Astrocyte of the cerebellum (primary cell): ENCODE measurements at regions not wholly inside any gene's neighbourhood (a gene's known extent, or its start where the extent isn't known, plus 50 kb on each side); places are given as distances from the start of the nearest gene placed in this dataset.
"Not testable (repeated sequence)": the region's sequence is repeated elsewhere in the genome, so short reads cannot be mapped to it uniquely, and the experiment has no call there.

Source experiments
- DNase-seq: peaks from one replicate; pipeline ENCODE4 v3.0.0-alpha.2; 2011; ENCODE audit warnings: low read depth
- H3K4me3 ChIP-seq: 2 replicates; pipeline ENCODE4 v1.5.1; 2011; ENCODE audit warnings: mild to moderate bottlenecking, low read depth, low read length, moderate library complexity
- CTCF ChIP-seq: IDR thresholded peaks from 2 replicates; pipeline ENCODE4 v1.5.1; 2012; ENCODE audit warnings: low read length, low read depth, moderate library complexity, mild to moderate bottlenecking; ENCODE audit errors: missing control alignments
- in situ Hi-C: cut with HindIII; loops from 2 replicates; pipeline ENCODE4 v1.10.0; 2017; ENCODE audit warnings: low sequenced_read_pairs

DNA sequence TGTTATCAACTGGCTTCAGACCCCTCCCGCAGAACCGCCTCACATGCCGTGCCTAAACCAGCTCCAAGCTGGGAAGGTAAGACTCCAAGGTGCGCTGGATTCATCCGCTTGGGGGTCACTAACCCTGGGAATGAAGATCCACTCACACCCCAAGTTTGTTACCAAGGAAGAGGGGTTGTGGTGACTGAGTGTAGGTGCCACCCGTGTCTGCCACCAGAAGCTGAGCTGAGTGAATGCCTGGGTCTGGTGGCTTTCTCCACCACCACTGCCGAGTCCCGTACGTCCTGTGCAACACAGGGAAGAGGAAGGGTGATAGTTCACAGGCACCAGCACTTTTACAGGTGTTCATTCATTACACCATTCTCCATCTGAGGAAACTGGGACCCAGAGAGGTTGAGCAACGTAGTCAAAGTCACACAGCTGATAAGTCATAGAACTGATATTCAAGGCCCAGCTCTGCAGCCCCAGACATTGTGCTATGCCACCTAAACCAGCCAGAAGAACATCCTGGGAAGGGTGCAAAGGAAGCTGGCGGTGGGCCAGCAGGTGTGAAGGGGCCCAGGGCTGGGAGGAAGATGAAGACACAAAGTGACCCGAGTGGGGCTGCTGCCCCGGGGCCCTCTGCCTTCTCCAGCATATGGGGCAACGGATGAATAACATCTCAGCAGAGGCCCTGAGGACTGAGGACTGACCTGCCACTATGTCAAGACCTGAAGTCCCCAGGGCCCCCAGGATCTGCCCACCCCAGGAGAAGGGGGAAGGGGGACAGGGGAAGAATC, 70.9 kb upstream of the PPP1R26 start:
- no peak for TF ChIP-seq CTCF
- in situ Hi-C loops = no loop called here

DNA sequence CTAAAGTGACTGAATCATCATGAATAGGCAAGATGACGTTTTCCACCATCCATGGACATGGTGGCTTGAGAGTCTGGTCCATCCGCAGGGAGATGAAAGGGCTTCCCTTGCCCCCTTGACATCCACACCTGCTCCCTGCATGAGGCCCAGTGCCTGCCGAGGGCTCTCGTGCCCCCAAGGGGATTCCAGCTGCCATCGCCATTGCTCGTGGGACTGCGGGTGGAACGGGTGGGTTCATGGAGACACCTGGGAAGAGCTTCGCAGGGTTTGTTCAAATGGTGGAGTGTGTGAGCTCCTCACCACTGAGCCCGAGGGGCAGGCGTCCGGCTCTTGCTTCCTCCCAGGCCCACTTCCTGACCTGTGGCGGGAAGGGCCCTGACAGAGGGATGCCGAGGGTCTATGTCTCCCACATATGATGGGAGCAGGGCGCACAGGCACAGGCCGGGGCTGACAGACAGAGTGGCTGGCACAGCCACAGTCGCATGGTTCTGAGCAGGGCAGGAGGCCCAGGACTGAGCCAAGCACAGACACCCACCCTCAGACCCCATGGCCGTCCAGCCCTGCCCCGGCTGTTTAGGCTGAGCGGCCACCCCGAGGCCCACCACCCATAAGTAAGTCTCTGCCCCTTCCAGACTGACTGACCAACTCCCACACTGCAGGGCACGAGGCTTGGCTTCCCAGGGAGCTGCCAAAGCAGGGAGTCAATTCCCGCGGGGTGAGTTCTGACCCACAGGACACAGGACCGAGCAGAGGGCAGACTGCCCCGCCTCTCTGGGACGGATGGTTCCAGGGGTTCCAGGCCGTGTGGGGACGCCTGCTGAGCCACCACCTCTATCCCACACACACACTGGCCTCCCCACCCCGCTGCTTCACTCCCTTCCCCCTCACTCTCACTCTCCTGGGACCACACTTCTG, 70.0 kb upstream of the PPP1R26 start:
- in situ Hi-C loops = loop anchor here (5.0 kb wide), 1 partner anchor 612 kb away; no protein-coding TSS in a partner anchor
- TF ChIP-seq CTCF = no peak
- H3K4me3 ChIP-seq = no peak overlapping the region
- DNase-seq = no peak

More for the DNA sequence above, 70.9 kb upstream of the PPP1R26 start:
- no peak for DNase-seq
- no peak overlapping the region for H3K4me3 ChIP-seq

DNA sequence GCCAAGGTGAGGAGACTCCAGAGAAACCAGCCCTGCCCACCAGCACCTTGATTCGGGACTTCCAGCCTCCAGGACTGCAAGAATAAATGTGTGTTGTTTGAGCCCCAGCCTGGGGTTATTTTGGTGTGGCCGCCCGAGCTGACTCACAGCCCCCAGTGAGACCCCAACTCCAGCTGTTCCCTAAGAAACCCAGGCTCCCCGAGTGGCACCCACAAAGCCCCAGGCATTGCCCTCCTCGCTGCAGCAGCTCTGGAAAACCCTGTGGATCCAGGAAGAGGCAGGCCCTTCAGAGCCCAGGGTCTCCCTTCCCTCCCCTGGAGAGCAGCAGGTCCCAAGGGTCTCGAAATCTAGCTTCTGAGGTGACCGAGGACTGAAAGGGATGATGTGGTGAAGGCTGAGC, 69.2 kb upstream of the PPP1R26 start:
- H3K4me3 ChIP-seq = no peak overlapping the region
- in situ Hi-C loops = loop anchor here (5.0 kb wide), 1 partner anchor 613 kb away; no protein-coding TSS in a partner anchor
- TF ChIP-seq CTCF = no peak
- no peak for DNase-seq

DNA sequence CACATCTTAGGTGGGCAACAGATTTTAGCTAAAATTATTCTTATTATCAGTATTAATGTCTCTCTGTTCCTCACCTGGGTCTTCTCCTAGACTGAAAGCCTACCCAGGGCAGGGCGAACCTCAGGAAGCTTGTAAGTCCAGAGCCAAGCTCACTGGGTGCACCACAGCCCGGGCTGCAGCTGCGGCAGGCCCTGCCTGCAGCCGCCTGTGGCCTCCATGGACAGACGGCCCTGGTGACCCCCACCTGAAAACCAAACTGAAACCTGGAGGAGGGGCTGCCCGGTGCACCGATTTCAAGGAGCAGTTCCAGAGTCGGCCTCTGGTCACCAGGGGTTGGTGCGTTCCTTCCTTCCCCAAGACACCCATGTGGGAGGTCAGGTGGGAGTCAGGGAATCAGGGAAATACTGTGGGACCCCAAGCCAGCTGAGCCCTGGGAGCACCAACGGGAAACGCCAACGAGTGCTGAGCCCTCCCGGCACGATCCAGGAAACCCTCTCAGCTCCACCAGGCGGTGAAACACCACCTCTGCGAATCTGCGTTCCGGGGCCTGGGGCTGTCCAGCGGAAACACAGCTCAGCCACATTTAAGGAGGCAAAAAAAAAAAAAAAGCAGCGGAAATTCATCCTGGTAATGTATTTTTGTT, 68.6 kb upstream of the PPP1R26 start:
- no peak overlapping the region for H3K4me3 ChIP-seq
- in situ Hi-C loops = loop anchor here (5.0 kb wide), 1 partner anchor 614 kb away; no protein-coding TSS in a partner anchor
- DNase-seq = no peak
- no peak for TF ChIP-seq CTCF

- in situ Hi-C loops = loop anchor here (5.0 kb wide), 1 partner anchor 614 kb away; no protein-coding TSS in a partner anchor
- H3K4me3 ChIP-seq, DNase-seq: not testable (repeated sequence)
Measured at GRCh38 chr9:135411605-135412004, 68.0 kb upstream of the PPP1R26 start.

GRCh38 chr9:135412315-135413085, 67.1 kb upstream of the PPP1R26 start:
- H3K4me3 ChIP-seq, DNase-seq: not testable (repeated sequence)
- in situ Hi-C loops = loop anchor here (5.0 kb wide), 1 partner anchor 615 kb away; no protein-coding TSS in a partner anchor
- peak; percentile 99 for TF ChIP-seq CTCF
